OCI-LY7 (cell line): ENCODE measurements at regions not wholly inside any gene's neighbourhood (a gene's known extent, or its start where the extent isn't known, plus 50 kb on each side); places are given as distances from the start of the nearest gene placed in this dataset.

ENCODE experiments used
- EZH2phosphoT487 ChIP-seq: fragments of 200-600 bp; sonication (generic); IDR thresholded peaks from 2 replicates; pipeline ENCODE4 v1.6.1; 2018; ENCODE audit warnings: low read depth, borderline replicate concordance, mild to moderate bottlenecking, mixed run types, antibody characterized with exemption, low read length, moderate library complexity, mixed read lengths
- TF ChIP-seq, protein P1 (sequence below): fragments of 200-600 bp; sonication (generic); conservative IDR thresholded peaks from 2 replicates; pipeline ENCODE4 v1.5.1; 2014; ENCODE audit warnings: mild to moderate bottlenecking, antibody characterized with exemption, low read length, moderate library complexity, mixed read lengths

DNA sequence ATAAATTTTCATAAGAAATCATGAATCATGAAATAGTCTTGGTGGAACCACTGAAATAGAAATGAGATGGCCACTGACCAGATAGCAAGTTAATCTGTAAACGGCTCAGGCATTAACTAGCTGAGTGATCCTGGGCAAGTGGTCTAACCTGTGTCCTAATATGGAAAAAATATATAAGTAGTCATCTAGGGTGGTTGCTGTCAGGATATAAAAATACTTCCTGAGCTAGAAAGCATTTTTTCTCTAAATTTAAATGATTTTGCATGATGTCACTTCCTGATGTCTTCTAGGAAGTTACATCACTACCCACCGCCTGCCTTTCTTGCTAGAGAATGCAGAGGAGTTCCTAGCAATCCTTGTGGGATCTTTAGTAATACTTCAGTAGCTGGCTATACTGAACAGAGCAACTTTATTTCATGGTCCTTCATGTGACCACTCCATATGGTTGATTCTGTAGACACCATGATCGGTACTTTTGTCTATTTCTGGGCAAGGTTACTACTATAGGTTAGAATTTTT lies 228.1 kb upstream of the CEP162 start:
- TF ChIP-seq, protein P1, sequence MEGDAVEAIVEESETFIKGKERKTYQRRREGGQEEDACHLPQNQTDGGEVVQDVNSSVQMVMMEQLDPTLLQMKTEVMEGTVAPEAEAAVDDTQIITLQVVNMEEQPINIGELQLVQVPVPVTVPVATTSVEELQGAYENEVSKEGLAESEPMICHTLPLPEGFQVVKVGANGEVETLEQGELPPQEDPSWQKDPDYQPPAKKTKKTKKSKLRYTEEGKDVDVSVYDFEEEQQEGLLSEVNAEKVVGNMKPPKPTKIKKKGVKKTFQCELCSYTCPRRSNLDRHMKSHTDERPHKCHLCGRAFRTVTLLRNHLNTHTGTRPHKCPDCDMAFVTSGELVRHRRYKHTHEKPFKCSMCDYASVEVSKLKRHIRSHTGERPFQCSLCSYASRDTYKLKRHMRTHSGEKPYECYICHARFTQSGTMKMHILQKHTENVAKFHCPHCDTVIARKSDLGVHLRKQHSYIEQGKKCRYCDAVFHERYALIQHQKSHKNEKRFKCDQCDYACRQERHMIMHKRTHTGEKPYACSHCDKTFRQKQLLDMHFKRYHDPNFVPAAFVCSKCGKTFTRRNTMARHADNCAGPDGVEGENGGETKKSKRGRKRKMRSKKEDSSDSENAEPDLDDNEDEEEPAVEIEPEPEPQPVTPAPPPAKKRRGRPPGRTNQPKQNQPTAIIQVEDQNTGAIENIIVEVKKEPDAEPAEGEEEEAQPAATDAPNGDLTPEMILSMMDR, result no peak
- TF ChIP-seq EZH2phosphoT487, result no peak
